ENCODE measurements at regions not wholly inside any gene's neighbourhood (a gene's known extent, or its start where the extent isn't known, plus 50 kb on each side); places are given as distances from the start of the nearest gene placed in this dataset.
A peak's percentile ranks its signal among the peaks of the same experiment; 100 is the strongest.
"Not testable (repeated sequence)": the region's sequence is repeated elsewhere in the genome, so short reads cannot be mapped to it uniquely, and the experiment has no call there.

DNA sequence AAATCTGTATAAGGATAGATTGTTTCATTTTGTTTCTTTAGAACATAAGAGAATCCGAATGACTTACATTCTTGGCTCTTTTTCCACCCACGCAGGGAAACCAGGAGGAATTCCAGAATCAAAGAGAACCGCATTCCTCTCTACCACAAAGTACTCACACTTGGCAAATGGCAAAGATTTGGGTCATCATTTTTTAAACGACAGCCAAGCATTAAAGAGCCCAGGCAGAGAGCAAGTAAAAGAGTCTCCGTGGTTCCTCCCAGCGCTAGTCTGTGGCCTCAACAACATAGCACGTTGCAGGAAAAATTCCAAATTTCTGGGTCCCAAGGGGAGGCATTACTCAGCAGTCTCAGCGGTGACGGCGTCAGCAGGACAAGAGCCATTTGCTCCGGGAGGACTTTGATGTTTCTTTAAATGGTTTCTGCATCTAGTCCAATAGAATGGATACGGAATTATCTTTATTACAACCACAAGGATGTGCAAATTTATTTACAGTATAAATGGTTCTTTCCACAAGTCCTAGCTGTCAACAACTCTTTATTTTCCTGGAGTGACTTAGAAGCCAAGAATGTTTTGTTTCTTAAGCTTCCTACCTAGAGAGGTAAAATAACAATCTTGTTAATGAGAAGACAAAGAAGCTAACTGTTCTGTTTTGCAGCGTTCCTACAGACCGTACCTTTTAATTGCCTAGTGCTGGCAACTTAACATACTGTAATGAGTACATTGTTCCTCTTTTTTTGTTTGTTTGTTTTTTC, 232.5 kb downstream of the SKIDA1 start:
- DNase-seq (ENCODE audit: low read depth, low spot score) = peak; percentile 80

DNA sequence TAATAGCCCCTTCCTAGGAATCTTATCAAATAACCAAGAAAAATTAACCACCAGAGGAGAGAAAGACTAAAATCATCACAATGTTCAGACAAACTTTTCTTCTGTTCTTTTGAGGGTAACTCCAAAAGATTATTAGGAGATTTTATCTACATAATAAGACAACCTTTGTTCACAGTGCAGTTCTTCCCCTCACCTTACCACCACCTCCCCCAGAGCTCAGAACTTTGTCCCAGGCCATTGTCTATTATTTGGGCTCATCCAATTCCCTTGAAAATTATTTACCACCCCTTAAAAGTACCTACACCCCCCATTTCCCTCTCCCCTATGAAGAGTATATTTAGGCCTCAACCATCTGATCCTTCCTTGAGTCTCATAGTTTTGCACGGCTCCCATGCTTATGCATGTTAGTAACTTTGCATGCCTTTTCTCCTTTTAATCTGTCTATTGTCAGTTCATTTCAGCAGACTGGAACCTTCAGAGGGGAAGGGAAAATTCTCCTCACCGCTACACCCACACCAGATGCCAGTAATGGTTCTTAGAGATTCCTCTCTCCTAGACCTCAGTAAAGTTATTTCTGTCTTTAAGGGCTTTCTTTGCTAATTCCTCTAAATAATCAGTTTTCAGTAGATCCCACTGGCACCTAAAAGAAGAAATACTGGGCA, 234.9 kb downstream of the SKIDA1 start:
- DNase-seq (ENCODE audit: low read depth, low spot score) = no peak

DNA sequence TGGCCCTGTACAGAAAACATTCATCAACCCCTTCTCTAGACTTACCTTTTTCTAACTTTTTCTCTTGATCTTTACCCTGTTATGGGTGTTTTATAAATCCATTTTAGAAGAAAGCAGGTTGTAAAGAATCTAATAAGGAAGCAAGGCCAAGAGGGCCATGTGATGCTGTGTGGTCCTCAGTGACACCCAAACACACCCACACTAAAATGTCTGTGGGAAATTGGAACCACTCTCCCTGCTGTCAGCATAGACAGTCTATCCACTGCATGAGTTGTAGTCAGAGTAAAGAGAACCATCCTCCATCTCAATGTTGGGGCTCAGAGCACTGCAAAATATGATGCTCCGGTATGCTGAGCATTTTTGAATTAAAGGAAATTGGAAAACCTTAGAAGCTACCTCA, 235.5 kb downstream of the SKIDA1 start:
- DNase-seq (ENCODE audit: low read depth, low spot score) = no peak

DNA sequence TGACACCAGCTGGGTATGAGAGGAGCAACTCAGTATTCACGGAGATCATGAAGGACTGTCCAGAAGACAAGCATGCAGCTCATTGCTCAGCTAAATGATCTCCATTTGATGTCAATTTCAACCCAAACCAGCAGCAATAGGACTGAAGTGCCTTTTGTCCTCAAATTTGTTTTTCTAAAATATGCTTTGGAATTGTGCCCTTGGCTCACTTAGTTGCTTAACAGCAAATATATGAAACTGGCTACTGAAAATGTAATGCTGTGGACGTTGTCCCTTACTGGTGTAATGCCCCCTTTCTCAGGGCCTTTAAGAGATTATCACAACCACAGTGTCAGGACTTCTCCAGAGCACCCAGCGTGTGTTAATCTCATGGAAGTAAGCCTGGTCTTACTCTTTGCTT, 236.2 kb downstream of the SKIDA1 start:
- no peak for DNase-seq (ENCODE audit: low read depth, low spot score)

DNA sequence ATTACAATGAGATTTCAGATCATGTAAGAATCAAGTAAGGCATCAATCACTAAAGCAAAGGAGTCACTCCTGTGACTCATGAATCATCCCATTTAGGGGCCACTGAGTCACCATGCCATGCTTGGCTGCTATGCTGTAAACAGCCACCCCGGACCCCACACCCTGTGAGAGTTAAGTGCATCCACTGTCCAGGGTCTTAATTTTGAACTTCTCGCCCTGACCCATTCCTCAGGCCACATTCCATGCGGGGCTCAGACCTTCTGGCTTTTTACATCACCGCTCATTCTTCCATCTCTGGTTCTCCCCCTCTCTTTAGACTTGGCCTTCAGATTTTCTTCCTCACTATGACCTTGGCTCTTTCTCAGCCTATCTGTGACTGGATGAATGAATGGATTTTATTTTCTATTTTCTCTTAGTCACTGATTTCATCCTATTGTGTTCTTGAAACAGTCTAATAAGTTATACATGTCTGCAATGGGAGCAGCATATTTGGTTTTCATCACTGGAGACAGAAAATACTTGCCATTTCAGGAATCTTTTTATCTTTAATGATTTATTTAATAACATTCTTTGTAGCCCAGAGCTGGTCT, 239.6 kb downstream of the SKIDA1 start:
- no peak for DNase-seq (ENCODE audit: low read depth, low spot score)

DNA sequence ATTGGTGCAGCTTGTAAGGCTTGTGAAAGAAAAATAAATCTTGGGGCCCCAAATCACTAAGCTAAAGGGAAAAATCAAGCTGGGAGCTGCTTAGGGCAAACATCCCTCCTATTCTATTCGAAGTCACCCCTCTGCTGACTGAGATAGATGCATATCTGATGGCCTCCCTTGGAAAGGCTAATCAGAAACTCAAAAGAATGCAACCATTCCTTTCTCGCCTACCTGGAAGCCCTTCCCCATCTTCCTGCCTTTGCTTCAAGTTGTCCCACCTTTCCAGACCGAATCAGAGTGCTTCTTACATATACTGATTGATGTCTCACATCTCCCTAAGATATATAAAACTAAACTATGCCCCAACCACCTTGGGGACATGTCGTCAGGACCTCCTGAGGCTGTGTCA, 240.3 kb downstream of the SKIDA1 start:
- no peak for DNase-seq (ENCODE audit: low read depth, low spot score)

DNA sequence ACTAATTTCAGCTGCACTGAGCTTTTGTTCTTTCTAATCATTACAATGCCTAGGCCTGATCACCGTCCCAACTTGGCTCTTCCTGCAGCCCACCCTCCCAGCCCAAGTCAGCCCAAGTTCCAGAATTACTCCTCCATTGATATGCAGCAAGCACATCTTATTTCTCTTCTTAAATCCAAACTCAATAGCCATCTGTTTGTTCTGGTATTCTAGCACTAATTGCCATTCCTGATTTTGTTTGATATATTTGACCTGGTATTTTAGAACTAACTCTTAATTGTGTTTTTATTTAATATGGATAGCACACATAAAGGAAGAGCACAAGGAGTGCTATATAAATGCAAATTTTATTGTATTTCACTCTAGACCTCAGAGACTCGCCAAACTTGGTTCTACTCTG, 241.2 kb downstream of the SKIDA1 start:
- DNase-seq (ENCODE audit: low read depth, low spot score) = no peak

DNA sequence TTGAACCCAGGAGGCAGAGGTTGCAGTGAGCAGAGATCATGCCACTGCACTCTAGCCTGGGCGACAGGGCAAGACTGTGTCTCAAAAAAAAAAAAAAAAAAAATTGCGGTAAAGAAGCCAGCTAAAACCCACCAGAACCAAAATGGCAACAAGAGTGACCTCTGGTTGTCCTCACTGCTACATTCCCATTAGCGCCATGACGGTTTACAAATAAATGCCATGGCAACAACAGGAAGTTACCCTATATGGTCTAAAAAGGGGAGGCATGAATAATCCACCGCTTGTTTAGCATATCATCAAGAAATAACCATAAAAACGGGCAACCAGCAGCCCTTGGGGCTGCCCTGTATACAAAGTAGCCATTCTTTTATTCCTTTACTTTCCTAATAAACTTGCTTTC, 242.4 kb downstream of the SKIDA1 start:
- DNase-seq (ENCODE audit: low read depth, low spot score) = not testable (repeated sequence)

DNA sequence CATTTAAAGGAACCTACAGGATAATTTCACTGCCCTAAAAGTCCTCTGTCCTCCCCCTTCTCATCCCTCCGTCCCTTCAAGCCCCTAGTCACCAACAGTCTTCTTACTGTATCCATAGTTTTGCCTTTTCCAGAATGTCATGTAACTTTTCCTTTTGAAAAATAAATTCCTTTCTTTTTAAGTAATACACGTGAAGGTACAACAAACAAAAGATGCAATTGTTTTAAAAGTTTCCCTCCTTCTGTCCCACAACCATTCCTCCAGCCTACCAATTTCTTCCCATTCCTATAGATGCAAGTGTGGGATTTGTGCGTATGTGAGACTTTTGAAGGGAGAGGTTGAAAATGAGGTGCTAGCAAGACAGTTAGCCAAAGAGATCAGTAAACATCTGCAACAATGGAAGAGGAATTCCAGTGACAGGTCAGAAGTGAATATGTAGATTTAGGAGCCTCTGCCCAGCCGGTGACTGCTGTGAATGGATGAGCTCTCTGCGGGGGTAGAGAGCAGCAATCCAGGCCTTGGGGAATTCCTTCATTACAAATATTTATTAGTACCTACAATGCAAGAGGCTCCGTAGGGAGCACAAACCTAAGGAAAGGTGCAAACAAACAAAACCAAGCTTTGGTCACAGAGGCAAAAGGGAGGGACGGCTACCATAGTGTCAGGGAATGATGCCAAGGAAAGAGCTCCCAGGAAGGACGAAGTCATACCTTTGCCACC, 243.6 kb downstream of the SKIDA1 start:
- DNase-seq (ENCODE audit: low read depth, low spot score) = no peak

DNA sequence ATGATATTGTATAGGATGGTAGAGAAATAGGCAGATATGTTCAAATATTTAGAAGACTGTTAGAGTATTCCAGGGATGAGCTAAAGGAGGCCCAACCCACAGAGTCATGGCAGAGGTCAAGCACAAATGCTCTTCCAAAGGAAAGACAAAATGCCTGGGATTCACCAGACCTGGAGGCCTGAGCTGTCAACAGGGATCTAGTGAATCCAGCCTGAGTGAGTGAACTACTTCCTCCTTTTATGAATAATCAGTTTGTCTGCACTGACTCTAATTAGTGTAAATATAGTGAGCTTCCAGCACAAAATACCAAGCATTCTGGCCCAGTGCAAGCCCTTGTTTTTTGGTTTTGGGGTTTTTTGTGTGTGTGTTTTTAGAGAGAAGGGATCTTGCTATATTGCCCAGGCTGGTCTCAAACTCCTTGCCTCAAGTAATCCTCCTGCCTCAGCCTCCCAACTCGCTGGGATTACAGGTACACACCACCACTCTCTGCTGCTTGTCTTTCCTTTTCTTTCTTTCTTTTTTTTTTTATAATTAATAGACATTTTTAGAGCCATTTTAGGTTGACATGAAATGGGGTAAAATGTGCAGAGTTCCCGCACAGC, 244.4 kb downstream of the SKIDA1 start:
- DNase-seq (ENCODE audit: low read depth, low spot score) = no peak

DNA sequence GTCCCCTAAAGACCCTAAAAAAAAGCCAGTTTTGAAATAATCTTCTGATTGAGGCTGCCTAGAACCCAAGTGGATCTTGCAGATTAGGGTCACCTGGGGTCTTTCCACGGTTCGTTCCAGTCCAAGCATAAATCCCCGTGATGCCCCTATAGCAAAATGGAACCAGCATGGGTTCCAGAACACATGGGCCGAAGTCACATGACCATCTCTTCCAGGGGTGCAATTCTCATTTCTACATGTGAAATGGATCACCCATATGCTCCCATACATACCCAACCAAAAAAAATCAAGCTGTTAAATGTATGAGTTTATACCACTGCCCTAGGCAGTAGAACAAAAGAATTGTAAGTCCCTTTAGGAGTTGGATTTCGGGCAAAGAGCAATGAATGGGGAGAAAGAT, 245.4 kb downstream of the SKIDA1 start:
- no peak for DNase-seq (ENCODE audit: low read depth, low spot score)

DNA sequence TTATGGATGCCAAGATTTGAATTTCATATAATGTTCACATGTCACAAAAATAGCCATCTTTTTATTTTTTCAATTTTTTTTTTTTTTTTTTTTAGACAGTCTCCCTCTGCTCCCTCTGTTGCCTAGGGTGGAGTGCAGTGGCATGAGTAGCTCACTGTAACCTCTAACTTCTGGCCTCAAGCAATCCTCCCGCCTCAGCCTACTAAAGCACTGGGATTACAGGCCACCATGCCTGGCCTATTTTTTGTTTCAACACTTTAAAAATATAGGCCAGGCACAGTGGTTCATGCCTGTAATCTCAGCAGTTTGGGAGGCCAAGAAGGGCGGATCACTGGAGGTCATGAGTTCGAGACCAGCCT, 246.3 kb downstream of the SKIDA1 start:
- no peak for DNase-seq (ENCODE audit: low read depth, low spot score)

DNA sequence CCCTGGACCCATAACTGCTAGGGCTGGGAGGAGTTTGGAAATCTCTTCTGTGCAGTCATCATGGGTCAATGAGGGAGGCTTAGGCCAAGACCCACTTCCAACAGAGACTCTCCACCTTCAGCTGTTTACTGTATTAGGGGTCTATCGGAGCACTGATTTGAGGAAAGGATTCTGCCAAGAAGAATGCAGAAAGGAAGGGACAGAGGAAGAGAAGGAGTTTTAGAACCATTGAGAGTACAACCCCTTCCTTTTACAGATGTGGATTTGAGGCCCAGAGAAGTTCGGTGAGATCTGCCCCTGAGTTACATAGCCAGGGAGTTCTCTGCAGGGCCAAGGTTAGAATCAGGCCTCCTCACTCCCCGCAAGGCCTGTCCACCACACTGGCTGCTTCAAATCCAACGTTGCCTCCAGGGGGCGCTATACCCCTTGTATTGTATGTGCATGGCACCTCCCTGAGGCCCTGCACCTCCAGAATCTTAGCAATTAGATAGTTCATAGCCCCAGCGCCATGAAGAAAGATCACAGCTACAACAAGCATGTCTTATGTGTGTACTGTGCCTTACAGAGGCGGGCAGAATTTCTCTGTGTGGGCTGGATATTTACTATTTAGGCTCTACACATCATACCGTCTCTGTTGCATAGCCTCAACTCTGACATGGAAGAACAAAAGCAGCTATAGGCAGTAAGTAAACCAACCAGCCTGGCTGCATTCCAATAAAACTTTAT, 246.8 kb downstream of the SKIDA1 start:
- peak; percentile 84 for DNase-seq (ENCODE audit: low read depth, low spot score)

DNA sequence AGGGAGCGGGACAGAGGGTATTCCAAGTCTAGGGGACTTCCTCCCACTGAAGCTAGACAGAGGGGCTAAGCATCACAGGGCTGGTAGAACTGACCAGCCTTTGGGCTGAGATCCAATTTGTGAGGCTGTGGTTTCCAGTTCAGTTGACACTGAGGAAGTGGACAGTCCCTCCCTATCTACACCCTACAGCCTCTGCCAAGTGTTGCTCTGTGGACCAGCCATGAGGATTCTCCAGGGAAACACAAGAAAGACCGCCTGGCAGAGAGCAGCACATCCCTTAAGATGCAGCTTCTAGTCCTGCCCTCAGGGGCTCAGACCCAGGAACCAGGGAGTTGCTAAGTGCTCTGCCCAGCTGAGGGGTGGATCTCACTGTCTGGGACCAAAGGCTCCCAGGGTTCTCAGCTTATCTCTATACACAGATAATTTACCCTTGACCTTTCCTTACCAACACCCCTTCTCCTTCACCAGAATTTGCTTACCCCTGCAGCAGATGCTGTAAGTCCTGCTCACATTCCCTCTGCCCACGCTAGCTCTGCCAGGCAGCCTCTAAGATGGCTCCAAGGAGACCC, 252.0 kb downstream of the SKIDA1 start:
- DNase-seq (ENCODE audit: low read depth, low spot score) = no peak

DNA sequence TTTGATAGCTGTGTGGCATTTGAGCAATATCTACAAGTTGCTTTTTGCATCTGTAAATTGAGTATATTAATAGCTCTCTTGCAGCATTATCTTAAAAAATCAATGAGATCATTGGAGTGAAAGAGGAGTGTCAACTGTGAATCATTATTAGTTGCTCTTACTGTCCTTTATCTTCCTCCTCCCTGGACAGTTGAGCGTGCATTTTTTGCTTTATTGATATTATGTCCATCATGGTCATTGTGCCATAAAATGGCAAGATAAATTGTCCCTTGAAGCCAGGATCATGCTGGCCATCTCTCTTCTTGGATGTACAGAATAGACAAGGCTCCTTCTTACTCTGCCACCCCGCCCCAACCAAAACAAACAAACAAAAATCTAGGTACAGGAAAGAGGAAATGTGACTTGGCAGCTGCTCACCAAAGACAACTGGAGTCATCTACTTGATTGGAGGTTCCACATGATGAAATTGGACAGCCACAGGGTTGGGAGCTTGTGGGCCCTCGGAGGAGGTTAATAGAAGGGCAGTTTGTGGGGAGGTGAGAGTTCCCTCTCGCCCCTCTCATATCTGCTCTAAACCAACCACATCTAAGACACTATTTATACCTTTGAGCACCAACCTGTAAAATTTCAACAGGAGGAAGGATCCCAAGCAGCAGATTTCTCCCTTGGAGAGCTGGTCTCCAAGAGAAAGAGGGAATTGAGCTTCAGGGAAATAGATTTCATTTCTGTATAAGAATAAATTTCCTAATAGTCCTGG, 252.7 kb downstream of the SKIDA1 start:
- DNase-seq (ENCODE audit: low read depth, low spot score) = no peak

DNA sequence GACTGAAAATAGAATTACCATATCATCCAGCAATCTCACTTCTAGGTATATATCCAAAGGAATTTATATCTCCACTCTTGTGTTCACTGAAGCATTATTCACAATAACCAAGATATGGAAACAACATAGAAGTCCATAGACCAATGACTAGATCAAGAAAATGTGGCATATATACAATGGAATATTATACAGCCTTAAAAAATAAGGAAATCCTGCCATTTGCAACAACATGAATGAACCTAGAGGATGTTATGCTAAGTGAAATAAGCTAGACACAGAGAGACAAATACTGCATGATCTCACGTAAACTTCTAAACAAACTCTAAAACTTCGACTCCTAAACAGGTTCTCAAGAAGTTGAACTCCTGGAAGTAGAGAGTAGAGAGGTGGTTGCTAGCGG, 254.5 kb downstream of the SKIDA1 start:
- DNase-seq (ENCODE audit: low read depth, low spot score) = no peak

DNA sequence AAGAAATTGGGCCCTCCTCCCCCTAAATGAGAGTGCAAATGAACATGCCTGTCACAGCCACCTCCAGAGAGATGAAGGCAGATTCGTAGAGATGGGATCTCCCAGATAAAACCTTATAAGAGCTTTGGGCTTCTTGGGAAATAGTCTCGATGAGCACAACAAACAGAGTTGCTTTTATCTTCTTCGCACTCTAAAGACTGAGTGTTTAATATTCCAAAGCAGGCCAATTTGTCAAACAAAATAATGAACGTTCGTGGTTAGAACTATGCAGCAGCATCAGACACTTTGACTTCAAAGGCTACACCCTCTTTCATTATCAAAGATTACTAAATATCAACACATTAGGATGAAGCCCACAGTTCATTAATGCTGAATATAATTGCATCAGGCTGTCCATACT, 256.2 kb downstream of the SKIDA1 start:
- DNase-seq (ENCODE audit: low read depth, low spot score) = no peak

DNA sequence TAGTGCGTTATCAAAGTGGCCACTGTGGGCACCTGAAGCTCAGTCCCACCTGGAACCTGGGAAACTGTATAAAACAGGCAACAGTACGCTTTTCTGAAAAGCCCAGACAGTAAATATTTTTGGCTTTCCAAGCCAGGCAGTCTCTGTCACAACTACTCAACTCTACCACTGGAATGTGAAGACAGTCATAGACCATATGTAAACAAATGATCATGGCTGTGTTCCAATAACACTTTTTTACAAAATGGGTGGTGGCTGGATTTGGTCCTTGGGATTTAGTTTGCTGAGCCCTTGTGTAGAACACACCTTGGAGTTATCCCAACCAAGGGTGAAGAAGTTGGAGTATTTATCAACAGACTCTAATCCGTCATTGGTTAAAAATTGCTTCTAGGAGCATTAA, 259.9 kb downstream of the SKIDA1 start:
- DNase-seq (ENCODE audit: low read depth, low spot score) = no peak

DNA sequence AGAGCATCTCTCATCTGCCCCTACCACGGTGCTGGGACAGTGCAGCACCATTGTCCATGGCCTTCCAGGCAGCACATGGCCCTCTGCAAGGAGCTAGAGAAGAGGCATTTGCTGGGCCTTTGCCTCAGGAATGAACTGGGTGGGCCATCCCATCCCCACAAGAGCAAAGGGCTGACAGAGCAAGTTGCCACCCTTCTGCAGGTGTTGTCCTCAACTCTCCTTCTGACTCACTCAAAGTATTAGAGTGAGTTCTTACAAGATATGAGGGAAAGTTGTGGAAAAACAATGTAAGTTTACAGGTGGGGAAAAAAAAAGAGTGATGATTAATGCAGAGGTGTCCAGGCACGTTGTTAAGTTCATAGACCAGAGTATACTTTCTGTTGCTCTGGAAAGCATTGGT, 261.2 kb downstream of the SKIDA1 start:
- no peak for DNase-seq (ENCODE audit: low read depth, low spot score)

DNA sequence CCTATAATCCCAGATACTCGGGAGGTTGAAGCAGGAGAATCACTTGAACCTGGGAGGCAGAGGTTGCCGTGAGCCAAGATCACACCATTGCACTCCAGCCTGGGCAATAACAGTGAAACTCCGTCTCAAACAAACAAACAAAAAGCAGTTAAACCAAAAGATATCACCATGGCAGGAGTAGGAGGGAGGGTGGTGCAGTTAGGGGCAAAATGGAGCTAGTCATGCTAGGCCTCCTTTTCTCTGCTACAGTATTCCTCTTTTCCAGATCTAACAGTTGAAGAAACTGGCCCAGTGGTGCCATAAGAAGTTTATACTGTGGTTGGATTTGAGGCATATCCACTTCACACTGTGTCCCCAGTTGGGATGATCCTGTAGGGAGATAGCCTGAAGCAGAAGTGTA, 261.6 kb downstream of the SKIDA1 start:
- DNase-seq (ENCODE audit: low read depth, low spot score) = no peak
